ENCODE measurements at regions not wholly inside any gene's neighbourhood (a gene's known extent, or its start where the extent isn't known, plus 50 kb on each side); places are given as distances from the start of the nearest gene placed in this dataset.
A peak's percentile ranks its signal among the peaks of the same experiment; 100 is the strongest.

- no peak overlapping the region for H3K27ac ChIP-seq (ENCODE audit: low read depth in 1 of 2, low read length in 2 of 2)
- TF ChIP-seq CTCF (IDR thresholded peaks at IDR 0.05; ENCODE audit: low read depth, low read length, missing input control) (no peak), NR2F2 (IDR thresholded peaks at IDR 0.05) (no peak), GABPA (IDR thresholded peaks at IDR 0.05 in 1 of 2, conservative IDR thresholded peaks at IDR 0.05 in 1 of 2) (no peak), FOXA2 (IDR thresholded peaks at IDR 0.05) (peak; percentile 96), HNF4A (conservative IDR thresholded peaks at IDR 0.05) (peak in 1 of 2 donors; percentile 61), REST (IDR thresholded peaks at IDR 0.05) (no peak), RXRA (IDR thresholded peaks at IDR 0.05) (peak; percentile 60 to 79), MAX (IDR thresholded peaks at IDR 0.05) (no peak), TAF1 (conservative IDR thresholded peaks at IDR 0.05) (no peak), HNF4G (IDR thresholded peaks at IDR 0.05) (no peak), JUND (IDR thresholded peaks at IDR 0.05) (peak in 1 of 2 donors; percentile 44), SP1 (IDR thresholded peaks at IDR 0.05) (peak; percentile 22), ATF3 (IDR thresholded peaks at IDR 0.05) (no peak), ZBTB33 (IDR thresholded peaks at IDR 0.05) (no peak), YY1 (IDR thresholded peaks at IDR 0.05) (peak; percentile 43), FOXA1 (IDR thresholded peaks at IDR 0.05) (peak; percentile 82), RAD21 (IDR thresholded peaks at IDR 0.05) (peak; percentile 6 to 37), EGR1 (IDR thresholded peaks at IDR 0.05; ENCODE audit: low read depth in 2 of 2) (no peak)
- 43% methylated on average over 6 of the region's 6 CpGs for WGBS
- H3K36me3 ChIP-seq (ENCODE audit: control insufficient read depth in 4 of 4, insufficient read depth in 3 of 4, low read depth in 1 of 4, low read length in 3 of 4) = no peaks in the 10 kb centered on the region
- DNase-seq (ENCODE audit: low spot score) = no peak
- no peak overlapping the region for H3K9ac ChIP-seq (ENCODE audit: low read depth in 1 of 2, low read length in 2 of 2)
- no peak overlapping the region for H3K4me3 ChIP-seq (ENCODE audit: low read depth in 1 of 3, low read length in 3 of 3)
- no peaks in the 10 kb centered on the region for H3K27me3 ChIP-seq (ENCODE audit: control insufficient read depth in 4 of 4, insufficient read depth in 4 of 4, low read length in 3 of 4)
- no peaks in the 10 kb centered on the region for H3K9me3 ChIP-seq (ENCODE audit: control insufficient read depth in 4 of 4, low read length in 3 of 4)
- peaks cover 0 to 8% (median 3%) of the 10 kb centered on the region in 4 donors for H3K4me1 ChIP-seq (ENCODE audit: control insufficient read depth in 4 of 4, insufficient read depth in 4 of 4, low read length in 3 of 4)
Observed at GRCh38 chr2:18800240-18800971, 211.0 kb upstream of the NT5C1B start.

Data from liver (tissue), 8 donors.